CD1c-positive myeloid dendritic cell (primary cell): ENCODE measurements at regions not wholly inside any gene's neighbourhood (a gene's known extent, or its start where the extent isn't known, plus 50 kb on each side); places are given as distances from the start of the nearest gene placed in this dataset.
A peak's percentile ranks its signal among the peaks of the same experiment; 100 is the strongest.

ENCODE experiments used
- DNase-seq: peaks from one replicate; pipeline ENCODE4 v3.0.0-alpha.2; 2016; ENCODE audit errors: extremely low spot score

GRCh38 chr14:58846682-58847465 lies 209.1 kb downstream of the DACT1 start:
- no peak for DNase-seq

GRCh38 chr14:58848365-58848764 lies 210.6 kb downstream of the DACT1 start:
- no peak for DNase-seq

GRCh38 chr14:58849601-58850000 lies 211.8 kb downstream of the DACT1 start:
- no peak for DNase-seq

- no peak for DNase-seq
These were observed 212.2 kb downstream of the DACT1 start for GRCh38 chr14:58850011-58850410.

- no peak for DNase-seq
These were observed 223.8 kb downstream of the DACT1 start for GRCh38 chr14:58861586-58861985.

GRCh38 chr14:58862416-58863160 lies 224.8 kb downstream of the DACT1 start:
- no peak for DNase-seq

- DNase-seq: no peak
These were observed 226.0 kb downstream of the DACT1 start for GRCh38 chr14:58863661-58864345.

GRCh38 chr14:58864751-58865513 lies 227.2 kb downstream of the DACT1 start:
- DNase-seq: no peak

GRCh38 chr14:58865514-58866281 lies 227.9 kb downstream of the DACT1 start:
- no peak for DNase-seq

- DNase-seq: peak; percentile 10
These were observed 228.6 kb downstream of the DACT1 start for GRCh38 chr14:58866391-58866790.

- no peak for DNase-seq
These were observed 233.2 kb downstream of the DACT1 start for GRCh38 chr14:58870961-58871360.

GRCh38 chr14:58871573-58871972 lies 233.8 kb downstream of the DACT1 start:
- DNase-seq: no peak

- peak; percentile 9 for DNase-seq
These were observed 234.3 kb downstream of the DACT1 start for GRCh38 chr14:58872061-58872460.

GRCh38 chr14:58873228-58873953 lies 235.6 kb downstream of the DACT1 start:
- no peak for DNase-seq

GRCh38 chr14:58875613-58876012 lies 237.9 kb downstream of the DACT1 start:
- DNase-seq: no peak

GRCh38 chr14:58876608-58877007 lies 238.8 kb downstream of the DACT1 start:
- no peak for DNase-seq

GRCh38 chr14:58878439-58879139 lies 240.8 kb downstream of the DACT1 start:
- no peak for DNase-seq

GRCh38 chr14:58881433-58881832 lies 243.7 kb downstream of the DACT1 start:
- DNase-seq: no peak

- DNase-seq: no peak
These were observed 244.8 kb downstream of the DACT1 start for GRCh38 chr14:58882577-58883018.

- no peak for DNase-seq
These were observed 246.7 kb downstream of the DACT1 start for GRCh38 chr14:58884442-58884841.
